ENCODE measurements at regions not wholly inside any gene's neighbourhood (a gene's known extent, or its start where the extent isn't known, plus 50 kb on each side); places are given as distances from the start of the nearest gene placed in this dataset.
A peak's percentile ranks its signal among the peaks of the same experiment; 100 is the strongest.

DNA sequence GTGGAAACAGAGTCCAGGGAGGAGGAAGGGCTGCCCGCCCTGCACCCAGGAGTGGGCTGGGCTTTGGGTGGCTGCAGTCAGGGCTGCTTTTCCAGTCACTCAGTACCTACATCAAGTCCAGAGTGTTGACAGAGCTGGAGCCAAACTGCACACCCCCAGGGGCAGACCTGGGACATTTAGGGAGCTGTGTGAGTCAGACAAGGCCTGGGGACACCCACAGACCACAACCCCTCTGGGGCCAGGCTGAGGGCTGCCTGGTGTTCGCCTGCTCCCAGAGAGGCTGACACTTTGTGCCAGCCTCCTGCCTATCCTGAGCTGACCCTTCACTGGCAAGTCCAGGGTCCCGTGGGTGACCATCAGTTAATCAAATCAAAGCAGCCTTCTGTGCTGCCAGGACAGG, 240.0 kb downstream of the BCOR start:
- Histone ChIP-seq H3K27me3 (no peaks in the 10 kb centered on the region), H3K9me3 (ENCODE audit: low read depth) (no peaks in the 10 kb centered on the region), H3K27ac (no peak overlapping the region), H3K36me3 (no peaks in the 10 kb centered on the region), H3K4me1 (ENCODE audit: low read depth) (peaks cover 34% of the 10 kb centered on the region), H3K4me3 (no peak overlapping the region)
- DNase-seq (ENCODE audit: low read depth in 1 of 2, low spot score in 1 of 2) = no peak
- TF ChIP-seq, protein P1, sequence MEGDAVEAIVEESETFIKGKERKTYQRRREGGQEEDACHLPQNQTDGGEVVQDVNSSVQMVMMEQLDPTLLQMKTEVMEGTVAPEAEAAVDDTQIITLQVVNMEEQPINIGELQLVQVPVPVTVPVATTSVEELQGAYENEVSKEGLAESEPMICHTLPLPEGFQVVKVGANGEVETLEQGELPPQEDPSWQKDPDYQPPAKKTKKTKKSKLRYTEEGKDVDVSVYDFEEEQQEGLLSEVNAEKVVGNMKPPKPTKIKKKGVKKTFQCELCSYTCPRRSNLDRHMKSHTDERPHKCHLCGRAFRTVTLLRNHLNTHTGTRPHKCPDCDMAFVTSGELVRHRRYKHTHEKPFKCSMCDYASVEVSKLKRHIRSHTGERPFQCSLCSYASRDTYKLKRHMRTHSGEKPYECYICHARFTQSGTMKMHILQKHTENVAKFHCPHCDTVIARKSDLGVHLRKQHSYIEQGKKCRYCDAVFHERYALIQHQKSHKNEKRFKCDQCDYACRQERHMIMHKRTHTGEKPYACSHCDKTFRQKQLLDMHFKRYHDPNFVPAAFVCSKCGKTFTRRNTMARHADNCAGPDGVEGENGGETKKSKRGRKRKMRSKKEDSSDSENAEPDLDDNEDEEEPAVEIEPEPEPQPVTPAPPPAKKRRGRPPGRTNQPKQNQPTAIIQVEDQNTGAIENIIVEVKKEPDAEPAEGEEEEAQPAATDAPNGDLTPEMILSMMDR (IDR thresholded peaks at IDR 0.05; ENCODE audit: low read depth, low read length) = no peak

DNA sequence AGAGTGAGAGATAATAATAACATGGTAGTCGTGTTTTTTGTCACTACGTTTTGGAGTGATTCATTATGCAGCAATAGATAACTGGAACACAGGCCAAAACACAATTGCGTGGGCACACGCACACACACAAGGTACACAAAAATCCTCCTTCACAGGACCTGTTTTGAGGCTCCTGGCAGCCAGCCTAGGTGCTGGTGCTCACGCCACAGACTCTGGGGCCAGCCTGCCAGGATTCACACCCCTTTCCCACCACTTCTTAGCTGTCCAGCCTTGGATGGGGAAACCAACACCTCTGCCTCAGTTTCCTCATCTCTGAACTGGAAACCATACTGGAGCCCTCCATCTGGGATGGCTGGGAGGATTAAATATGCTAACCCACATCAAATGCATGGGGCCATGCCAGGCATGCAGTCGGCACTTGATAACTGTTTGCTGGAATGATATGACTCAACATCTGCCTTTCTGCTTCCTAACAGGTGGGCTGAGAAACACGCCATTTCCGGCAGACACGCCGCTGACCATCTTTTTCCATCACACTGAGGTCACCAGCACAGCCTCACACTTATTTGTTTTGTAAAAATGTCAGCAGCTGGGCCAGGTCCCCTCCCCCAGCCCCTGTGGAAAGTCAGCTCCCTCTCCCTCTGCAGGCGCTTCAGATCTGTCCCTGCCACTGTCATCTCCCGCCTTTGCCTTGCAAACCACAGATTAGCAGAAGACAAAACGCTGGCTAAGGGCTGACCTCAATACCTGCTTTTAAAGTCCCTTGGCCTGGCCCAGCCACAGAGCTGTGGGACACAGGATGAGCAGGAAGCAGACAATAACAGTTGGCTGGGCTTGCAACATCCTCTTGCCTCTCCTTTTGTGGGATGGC, 237.5 kb downstream of the BCOR start:
- TF ChIP-seq, protein P1 (IDR thresholded peaks at IDR 0.05; ENCODE audit: low read depth, low read length) = no peak
- peak; percentile 46 to 78 for DNase-seq (ENCODE audit: low read depth in 1 of 2, low spot score in 1 of 2)
- Histone ChIP-seq H3K9me3 (ENCODE audit: low read depth) (no peaks in the 10 kb centered on the region), H3K36me3 (no peaks in the 10 kb centered on the region), H3K27ac (no peak overlapping the region), H3K4me1 (ENCODE audit: low read depth) (peaks cover 25% of the 10 kb centered on the region), H3K4me3 (no peak overlapping the region), H3K27me3 (no peaks in the 10 kb centered on the region)

DNA sequence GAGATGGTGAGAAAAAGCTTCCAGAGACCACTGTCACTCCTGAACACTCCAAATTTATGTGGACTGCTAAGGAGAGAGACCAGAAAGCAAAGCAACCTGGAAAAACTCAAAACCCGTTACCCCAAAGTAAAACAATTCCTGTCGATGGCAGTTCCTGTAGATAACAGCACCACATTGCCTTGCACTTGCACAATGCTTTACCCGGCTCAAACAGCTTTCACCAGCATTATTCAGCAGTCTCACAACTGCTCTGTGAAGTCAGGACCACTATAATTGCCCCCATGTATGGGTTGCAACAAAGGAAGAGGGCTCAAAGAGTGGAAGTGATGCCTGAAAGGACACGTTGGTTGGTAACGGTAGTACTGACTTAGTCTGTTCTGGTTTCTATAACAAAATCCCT, 234.8 kb downstream of the BCOR start:
- Histone ChIP-seq H3K4me3 (no peak overlapping the region), H3K27ac (no peak overlapping the region), H3K4me1 (ENCODE audit: low read depth) (peaks cover 16% of the 10 kb centered on the region), H3K9me3 (ENCODE audit: low read depth) (no peaks in the 10 kb centered on the region), H3K36me3 (no peaks in the 10 kb centered on the region), H3K27me3 (no peaks in the 10 kb centered on the region)
- DNase-seq (ENCODE audit: low read depth in 1 of 2, low spot score in 1 of 2) = peak in 1 of 2 donors; percentile 23
- TF ChIP-seq, protein P1 (IDR thresholded peaks at IDR 0.05; ENCODE audit: low read depth, low read length) = no peak

DNA sequence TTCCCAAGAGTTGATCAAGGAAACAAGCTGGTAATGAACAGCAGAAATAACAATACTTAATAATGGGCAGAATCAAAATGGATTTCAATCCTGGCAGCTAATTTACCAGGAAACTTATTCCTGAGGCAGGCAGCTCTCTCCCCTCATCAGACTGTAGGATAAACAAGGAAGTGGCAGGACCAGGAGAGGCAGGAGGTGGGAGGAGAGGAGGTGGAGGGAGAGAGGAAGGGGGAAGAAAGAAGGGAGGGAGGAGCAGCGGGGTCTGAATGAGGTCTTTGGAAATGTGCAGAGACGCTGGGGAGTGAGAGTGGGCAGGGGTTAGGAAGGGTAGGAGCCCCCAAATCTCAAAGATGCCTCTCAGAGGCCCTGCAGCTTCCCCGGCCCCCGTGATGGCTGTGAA, 231.5 kb downstream of the BCOR start:
- Histone ChIP-seq H3K36me3 (no peaks in the 10 kb centered on the region), H3K4me3 (no peak overlapping the region), H3K9me3 (ENCODE audit: low read depth) (no peaks in the 10 kb centered on the region), H3K27ac (no peak overlapping the region), H3K4me1 (ENCODE audit: low read depth) (no peaks in the 10 kb centered on the region), H3K27me3 (no peaks in the 10 kb centered on the region)
- TF ChIP-seq, protein P1 (IDR thresholded peaks at IDR 0.05; ENCODE audit: low read depth, low read length) = no peak
- no peak for DNase-seq (ENCODE audit: low read depth in 1 of 2, low spot score in 1 of 2)

DNA sequence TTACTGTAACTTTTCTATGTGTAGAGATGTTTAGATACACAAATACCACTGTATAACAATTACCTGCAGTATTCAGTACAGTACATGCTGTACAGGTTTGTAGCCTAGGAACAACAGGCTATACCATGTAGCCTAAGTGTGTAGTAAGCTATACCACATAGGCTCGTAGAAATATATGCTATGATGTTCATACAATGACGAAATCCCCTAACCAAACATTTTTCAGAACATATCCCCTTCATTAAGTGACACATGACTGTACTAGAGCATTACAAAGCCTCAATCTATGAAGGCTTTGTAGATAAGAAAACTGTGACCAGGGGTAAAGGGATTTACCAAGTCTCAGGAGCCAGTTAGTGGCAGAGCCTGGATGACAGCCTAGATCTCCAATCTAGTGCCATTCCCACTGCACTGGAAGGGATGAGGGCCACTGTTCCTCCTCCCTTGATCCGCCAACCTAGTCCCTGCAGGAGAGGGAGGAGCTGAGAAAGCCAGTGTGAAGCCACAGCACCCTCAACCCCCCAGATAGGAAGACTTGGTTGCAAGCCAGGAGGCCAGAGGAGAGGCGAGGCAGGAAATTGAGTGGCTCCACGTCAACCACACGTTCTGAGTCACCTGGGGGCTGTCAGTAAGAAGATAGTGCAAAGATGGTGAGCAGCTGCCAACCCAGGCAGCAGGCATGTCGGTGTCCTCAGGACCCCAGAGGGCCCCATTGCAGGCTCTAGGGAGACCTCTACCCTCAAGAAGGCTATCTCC, 227.7 kb downstream of the BCOR start:
- no peak overlapping the region for H3K27ac ChIP-seq
- H3K36me3 ChIP-seq = no peaks in the 10 kb centered on the region
- no peaks in the 10 kb centered on the region for H3K9me3 ChIP-seq (ENCODE audit: low read depth)
- no peak overlapping the region for H3K4me3 ChIP-seq
- no peaks in the 10 kb centered on the region for H3K4me1 ChIP-seq (ENCODE audit: low read depth)
- no peaks in the 10 kb centered on the region for H3K27me3 ChIP-seq
- peak in 1 of 2 donors; percentile 70 for DNase-seq (ENCODE audit: low read depth in 1 of 2, low spot score in 1 of 2)
- TF ChIP-seq, protein P1 (IDR thresholded peaks at IDR 0.05; ENCODE audit: low read depth, low read length) = no peak
